ENCODE measurements at regions not wholly inside any gene's neighbourhood (a gene's known extent, or its start where the extent isn't known, plus 50 kb on each side); places are given as distances from the start of the nearest gene placed in this dataset.

GRCh38 chr9:20042128-20042711 is 253.4 kb upstream of the SLC24A2 start:
- DNase-seq (ENCODE audit: low spot score), result no peak

GRCh38 chr9:20041697-20042081 is 252.9 kb upstream of the SLC24A2 start:
- no peak for DNase-seq (ENCODE audit: low spot score)

GRCh38 chr9:20040991-20041696 is 252.3 kb upstream of the SLC24A2 start:
- no peak for DNase-seq (ENCODE audit: low spot score)

- DNase-seq (ENCODE audit: low spot score), result no peak
These were observed 248.9 kb upstream of the SLC24A2 start for GRCh38 chr9:20037699-20038098.

GRCh38 chr9:20033511-20033910 is 244.7 kb upstream of the SLC24A2 start:
- DNase-seq (ENCODE audit: low spot score), result no peak

GRCh38 chr9:20032413-20033006 is 243.7 kb upstream of the SLC24A2 start:
- no peak for DNase-seq (ENCODE audit: low spot score)

GRCh38 chr9:20031836-20032235 is 243.0 kb upstream of the SLC24A2 start:
- DNase-seq (ENCODE audit: low spot score), result no peak

- no peak for DNase-seq (ENCODE audit: low spot score)
These were observed 241.8 kb upstream of the SLC24A2 start for GRCh38 chr9:20030671-20031070.

GRCh38 chr9:20030221-20030620 is 241.4 kb upstream of the SLC24A2 start:
- DNase-seq (ENCODE audit: low spot score), result no peak

GRCh38 chr9:20028849-20029231 is 240.0 kb upstream of the SLC24A2 start:
- DNase-seq (ENCODE audit: low spot score), result no peak

- no peak for DNase-seq (ENCODE audit: low spot score)
These were observed 239.5 kb upstream of the SLC24A2 start for GRCh38 chr9:20028192-20028848.

- DNase-seq (ENCODE audit: low spot score), result no peak
These were observed 235.2 kb upstream of the SLC24A2 start for GRCh38 chr9:20023961-20024571.

GRCh38 chr9:20023210-20023905 is 234.5 kb upstream of the SLC24A2 start:
- no peak for DNase-seq (ENCODE audit: low spot score)

- peak; percentile 80 for DNase-seq (ENCODE audit: low spot score)
These were observed 233.6 kb upstream of the SLC24A2 start for GRCh38 chr9:20022410-20022809.

- DNase-seq (ENCODE audit: low spot score), result no peak
These were observed 227.8 kb upstream of the SLC24A2 start for GRCh38 chr9:20016611-20017010.

- DNase-seq (ENCODE audit: low spot score), result no peak
These were observed 226.6 kb upstream of the SLC24A2 start for GRCh38 chr9:20015427-20015931.

GRCh38 chr9:20014168-20014567 is 225.3 kb upstream of the SLC24A2 start:
- DNase-seq (ENCODE audit: low spot score), result no peak

GRCh38 chr9:20012232-20012631 is 223.4 kb upstream of the SLC24A2 start:
- DNase-seq (ENCODE audit: low spot score), result no peak

GRCh38 chr9:20009606-20010005 is 220.8 kb upstream of the SLC24A2 start:
- no peak for DNase-seq (ENCODE audit: low spot score)

GRCh38 chr9:20002011-20002410 is 213.2 kb upstream of the SLC24A2 start:
- no peak for DNase-seq (ENCODE audit: low spot score)

- DNase-seq (ENCODE audit: low spot score), result no peak
These were observed 212.2 kb upstream of the SLC24A2 start for GRCh38 chr9:20001058-20001457.
